ENCODE measurements at regions not wholly inside any gene's neighbourhood (a gene's known extent, or its start where the extent isn't known, plus 50 kb on each side); places are given as distances from the start of the nearest gene placed in this dataset.

- no peak overlapping the region for H3K4me3 ChIP-seq (ENCODE audit: low read depth, low read length)
- no peak for TF ChIP-seq CTCF (IDR thresholded peaks at IDR 0.05; ENCODE audit: low read depth, low read length)
- in situ Hi-C loops (cut with HindIII; ENCODE audit: low sequenced_read_pairs), result no loop called here
- no peak for DNase-seq (ENCODE audit: low read depth, low spot score)
Observed at GRCh38 chr13:104847922-104848321, 1687.5 kb downstream of the EFNB2 start.

GRCh38 chr13:104843401-104843800 lies 1692.1 kb downstream of the EFNB2 start:
- H3K4me3 ChIP-seq (ENCODE audit: low read depth, low read length), result no peak overlapping the region
- no peak for DNase-seq (ENCODE audit: low read depth, low spot score)
- TF ChIP-seq CTCF (IDR thresholded peaks at IDR 0.05; ENCODE audit: low read depth, low read length), result no peak
- in situ Hi-C loops (cut with HindIII; ENCODE audit: low sequenced_read_pairs), result no loop called here

- in situ Hi-C loops (cut with HindIII; ENCODE audit: low sequenced_read_pairs), result no loop called here
- no peak for DNase-seq (ENCODE audit: low read depth, low spot score)
Observed at GRCh38 chr13:104841110-104841509, 1694.4 kb downstream of the EFNB2 start.

GRCh38 chr13:104837756-104838155 lies 1697.7 kb downstream of the EFNB2 start:
- in situ Hi-C loops (cut with HindIII; ENCODE audit: low sequenced_read_pairs), result no loop called here
- no peak overlapping the region for H3K4me3 ChIP-seq (ENCODE audit: low read depth, low read length)
- no peak for TF ChIP-seq CTCF (IDR thresholded peaks at IDR 0.05; ENCODE audit: low read depth, low read length)
- no peak for DNase-seq (ENCODE audit: low read depth, low spot score)

More at GRCh38 chr13:104841110-104841509, 1694.4 kb downstream of the EFNB2 start:
- TF ChIP-seq CTCF (IDR thresholded peaks at IDR 0.05; ENCODE audit: low read depth, low read length), result no peak
- no peak overlapping the region for H3K4me3 ChIP-seq (ENCODE audit: low read depth, low read length)

GRCh38 chr13:104833221-104833620 lies 1702.2 kb downstream of the EFNB2 start:
- no peak for TF ChIP-seq CTCF (IDR thresholded peaks at IDR 0.05; ENCODE audit: low read depth, low read length)
- no peak overlapping the region for H3K4me3 ChIP-seq (ENCODE audit: low read depth, low read length)
- DNase-seq (ENCODE audit: low read depth, low spot score), result no peak
- in situ Hi-C loops (cut with HindIII; ENCODE audit: low sequenced_read_pairs), result no loop called here

GRCh38 chr13:104832231-104832630 lies 1703.2 kb downstream of the EFNB2 start:
- in situ Hi-C loops (cut with HindIII; ENCODE audit: low sequenced_read_pairs), result no loop called here
- no peak for TF ChIP-seq CTCF (IDR thresholded peaks at IDR 0.05; ENCODE audit: low read depth, low read length)
- no peak for DNase-seq (ENCODE audit: low read depth, low spot score)
- H3K4me3 ChIP-seq (ENCODE audit: low read depth, low read length), result no peak overlapping the region

- no peak for TF ChIP-seq CTCF (IDR thresholded peaks at IDR 0.05; ENCODE audit: low read depth, low read length)
- in situ Hi-C loops (cut with HindIII; ENCODE audit: low sequenced_read_pairs), result no loop called here
- H3K4me3 ChIP-seq (ENCODE audit: low read depth, low read length), result no peak overlapping the region
- no peak for DNase-seq (ENCODE audit: low read depth, low spot score)
Observed at GRCh38 chr13:104831831-104832230, 1703.6 kb downstream of the EFNB2 start.

All from astrocyte of the spinal cord (primary cell).